Lower lobe of right lung (tissue), 2 donors: ENCODE measurements at regions not wholly inside any gene's neighbourhood (a gene's known extent, or its start where the extent isn't known, plus 50 kb on each side); places are given as distances from the start of the nearest gene placed in this dataset.

Experiments
- ATAC-seq, 2 donors: fragments of 200-7000 bp; cut with Tn5 transposase; one replicate each; pipeline ENCODE4 v1.9.1; 2020 to 2022; ENCODE audit warnings: mild to moderate bottlenecking in 2 of 2, moderate library complexity in 2 of 2
- DNase-seq: peaks from one replicate; pipeline ENCODE4 v3.0.0-alpha.2; 2020
- H3K27ac ChIP-seq: fragments of 200-600 bp; one replicate; pipeline ENCODE4 v1.8.0; 2022
- H3K27me3 ChIP-seq: fragments of 200-600 bp; one replicate; pipeline ENCODE4 v1.8.0; 2022; ENCODE audit warnings: low read depth
- H3K36me3 ChIP-seq: fragments of 200-600 bp; one replicate; pipeline ENCODE4 v1.8.0; 2022; ENCODE audit warnings: mild to moderate bottlenecking
- H3K4me1 ChIP-seq: fragments of 200-600 bp; one replicate; pipeline ENCODE4 v1.8.0; 2022
- H3K4me3 ChIP-seq: fragments of 200-600 bp; one replicate; pipeline ENCODE4 v1.8.0; 2022; ENCODE audit warnings: mild to moderate bottlenecking
- H3K9me3 ChIP-seq: fragments of 200-600 bp; one replicate; pipeline ENCODE4 v1.8.0; 2022
- CTCF ChIP-seq: fragments of 200-600 bp; IDR thresholded peaks from one replicate; pipeline ENCODE4 v1.8.0; 2022; ENCODE audit warnings: antibody characterized with exemption, mild to moderate bottlenecking
- intact Hi-C: fragments of 100-400 bp; cut with DNase I; formaldehyde crosslinking; loops from one replicate; pipeline ENCODE4 v1.11.0; 2022
- donor health status: DM: no; HTN: yes; CAD: no; lungs with severe emphysema.

DNA sequence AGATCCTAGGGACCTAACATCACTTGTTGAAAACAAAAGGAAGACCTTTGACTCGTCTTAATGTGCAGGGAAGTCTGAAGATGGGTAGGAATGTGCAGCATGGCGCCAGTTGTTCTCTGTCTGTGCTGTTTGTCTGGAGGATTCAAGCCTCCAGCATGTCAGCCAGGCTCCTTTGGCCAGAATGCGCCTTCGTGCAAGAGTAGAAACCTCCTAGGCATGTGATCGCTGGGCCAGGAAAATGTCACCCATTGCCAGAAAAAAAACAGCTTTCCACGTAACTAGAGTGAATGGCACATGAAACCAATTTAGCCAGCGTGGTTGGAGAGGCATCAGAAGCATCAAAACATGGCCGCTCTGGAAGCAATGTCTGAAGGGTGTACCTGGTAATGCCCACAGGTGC is 132.7 kb downstream of the EDN1 start:
- intact Hi-C loops, result no loop called here
- no peaks in the 10 kb centered on the region for H3K27me3 ChIP-seq
- H3K27ac ChIP-seq, result no peak overlapping the region
- TF ChIP-seq CTCF, result no peak
- no peak for DNase-seq
- no peaks in the 10 kb centered on the region for H3K36me3 ChIP-seq
- no peak for ATAC-seq
- no peaks in the 10 kb centered on the region for H3K9me3 ChIP-seq
- H3K4me1 ChIP-seq, result no peaks in the 10 kb centered on the region
- no peak overlapping the region for H3K4me3 ChIP-seq

- H3K9me3 ChIP-seq, result no peaks in the 10 kb centered on the region
- intact Hi-C loops, result no loop called here
- DNase-seq, result no peak
These were observed 133.7 kb downstream of the EDN1 start for GRCh38 chr6:12423832-12424231.

GRCh38 chr6:12426121-12426520 is 136.0 kb downstream of the EDN1 start:
- Histone ChIP-seq H3K9me3 (no peaks in the 10 kb centered on the region), H3K27me3 (no peaks in the 10 kb centered on the region), H3K36me3 (no peaks in the 10 kb centered on the region), H3K27ac (no peak overlapping the region), H3K4me1 (no peaks in the 10 kb centered on the region), H3K4me3 (no peak overlapping the region)
- intact Hi-C loops, result no loop called here
- DNase-seq (no peak), ATAC-seq (no peak)
- no peak for TF ChIP-seq CTCF

More at GRCh38 chr6:12423832-12424231, 133.7 kb downstream of the EDN1 start:
- Histone ChIP-seq H3K27ac (no peak overlapping the region), H3K4me3 (no peak overlapping the region), H3K27me3 (no peaks in the 10 kb centered on the region), H3K36me3 (no peaks in the 10 kb centered on the region), H3K4me1 (no peaks in the 10 kb centered on the region)
- TF ChIP-seq CTCF, result no peak
- peak; percentile 19 to 29 for ATAC-seq

GRCh38 chr6:12431023-12431422 is 140.9 kb downstream of the EDN1 start:
- ATAC-seq (no peak), DNase-seq (no peak)
- intact Hi-C loops, result no loop called here
- no peak overlapping the region for H3K27ac ChIP-seq
- H3K27me3 ChIP-seq, result no peaks in the 10 kb centered on the region
- peaks cover 6% of the 10 kb centered on the region for H3K9me3 ChIP-seq
- H3K4me1 ChIP-seq, result no peaks in the 10 kb centered on the region
- no peak for TF ChIP-seq CTCF
- H3K4me3 ChIP-seq, result no peak overlapping the region
- no peaks in the 10 kb centered on the region for H3K36me3 ChIP-seq

DNA sequence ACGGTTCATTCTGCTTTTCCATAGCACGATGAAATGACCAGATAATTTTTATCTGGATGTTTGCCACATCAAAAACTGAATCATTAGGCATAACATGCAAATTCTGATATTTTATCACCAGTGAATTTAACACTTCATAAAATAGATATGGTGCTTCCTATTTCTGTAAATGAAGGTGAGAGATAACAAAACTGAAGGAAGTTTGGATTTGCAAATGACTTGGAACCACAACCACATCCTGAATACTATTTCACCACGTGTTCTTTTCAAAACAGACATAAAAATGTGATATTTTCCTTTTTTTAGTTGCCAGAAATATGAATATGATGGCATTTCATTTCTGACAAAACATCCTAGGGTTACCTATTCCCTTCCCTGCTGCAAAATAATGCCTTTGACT is 146.1 kb downstream of the EDN1 start:
- no peaks in the 10 kb centered on the region for H3K36me3 ChIP-seq
- DNase-seq (no peak), ATAC-seq (no peak)
- no peaks in the 10 kb centered on the region for H3K4me1 ChIP-seq
- H3K27me3 ChIP-seq, result no peaks in the 10 kb centered on the region
- no peak for TF ChIP-seq CTCF
- peaks cover 6% of the 10 kb centered on the region for H3K9me3 ChIP-seq
- intact Hi-C loops, result no loop called here
- H3K27ac ChIP-seq, result no peak overlapping the region
- no peak overlapping the region for H3K4me3 ChIP-seq

DNA sequence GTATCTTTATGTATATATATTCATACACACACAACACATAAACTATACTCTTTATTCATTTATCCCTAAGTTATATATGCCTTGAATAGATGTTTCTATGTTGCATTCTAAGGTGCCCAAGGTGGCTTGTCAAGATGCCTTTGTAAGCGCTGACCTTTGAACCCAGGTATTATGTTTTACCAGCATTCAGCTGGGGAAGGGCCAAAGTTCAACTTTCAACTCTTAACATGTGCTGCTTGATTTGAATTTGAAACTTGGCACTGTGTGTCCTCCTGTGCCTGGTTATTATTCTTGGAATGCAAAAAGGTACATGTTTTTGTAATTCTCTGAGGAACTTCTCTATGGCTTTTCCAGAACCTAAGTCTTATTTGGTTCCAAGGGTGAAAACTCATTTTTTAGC is 146.5 kb downstream of the EDN1 start:
- H3K27ac ChIP-seq, result no peak overlapping the region
- TF ChIP-seq CTCF, result no peak
- H3K27me3 ChIP-seq, result no peaks in the 10 kb centered on the region
- H3K4me3 ChIP-seq, result no peak overlapping the region
- intact Hi-C loops, result no loop called here
- H3K36me3 ChIP-seq, result no peaks in the 10 kb centered on the region
- no peaks in the 10 kb centered on the region for H3K4me1 ChIP-seq
- no peak for DNase-seq
- no peak for ATAC-seq
- peaks cover 6% of the 10 kb centered on the region for H3K9me3 ChIP-seq
